ENCODE measurements at regions not wholly inside any gene's neighbourhood (a gene's known extent, or its start where the extent isn't known, plus 50 kb on each side); places are given as distances from the start of the nearest gene placed in this dataset.

DNA sequence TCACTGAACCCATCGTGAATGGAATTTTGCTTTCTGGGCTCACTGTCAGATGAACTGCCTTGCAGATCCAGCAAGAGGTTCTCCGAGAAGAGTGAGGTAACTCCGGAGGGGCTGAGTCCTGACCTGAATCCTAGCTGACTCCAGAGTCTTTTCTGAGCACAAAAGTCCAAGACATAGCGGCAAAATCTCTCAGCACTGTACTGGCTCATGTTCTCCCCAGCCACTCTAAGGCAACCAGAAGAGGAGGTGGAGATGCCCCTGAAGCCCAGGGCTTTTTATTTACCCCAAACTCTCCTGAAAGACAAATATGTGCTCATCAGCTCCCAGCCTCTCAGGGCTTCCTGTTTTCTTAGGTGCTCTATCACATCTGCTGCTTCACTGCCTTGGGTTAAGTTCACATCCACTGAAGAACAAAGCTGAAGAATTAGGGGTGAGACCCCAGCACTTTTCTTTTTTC is 221.8 kb downstream of the MREG start (continued):
- TF ChIP-seq, protein P1, sequence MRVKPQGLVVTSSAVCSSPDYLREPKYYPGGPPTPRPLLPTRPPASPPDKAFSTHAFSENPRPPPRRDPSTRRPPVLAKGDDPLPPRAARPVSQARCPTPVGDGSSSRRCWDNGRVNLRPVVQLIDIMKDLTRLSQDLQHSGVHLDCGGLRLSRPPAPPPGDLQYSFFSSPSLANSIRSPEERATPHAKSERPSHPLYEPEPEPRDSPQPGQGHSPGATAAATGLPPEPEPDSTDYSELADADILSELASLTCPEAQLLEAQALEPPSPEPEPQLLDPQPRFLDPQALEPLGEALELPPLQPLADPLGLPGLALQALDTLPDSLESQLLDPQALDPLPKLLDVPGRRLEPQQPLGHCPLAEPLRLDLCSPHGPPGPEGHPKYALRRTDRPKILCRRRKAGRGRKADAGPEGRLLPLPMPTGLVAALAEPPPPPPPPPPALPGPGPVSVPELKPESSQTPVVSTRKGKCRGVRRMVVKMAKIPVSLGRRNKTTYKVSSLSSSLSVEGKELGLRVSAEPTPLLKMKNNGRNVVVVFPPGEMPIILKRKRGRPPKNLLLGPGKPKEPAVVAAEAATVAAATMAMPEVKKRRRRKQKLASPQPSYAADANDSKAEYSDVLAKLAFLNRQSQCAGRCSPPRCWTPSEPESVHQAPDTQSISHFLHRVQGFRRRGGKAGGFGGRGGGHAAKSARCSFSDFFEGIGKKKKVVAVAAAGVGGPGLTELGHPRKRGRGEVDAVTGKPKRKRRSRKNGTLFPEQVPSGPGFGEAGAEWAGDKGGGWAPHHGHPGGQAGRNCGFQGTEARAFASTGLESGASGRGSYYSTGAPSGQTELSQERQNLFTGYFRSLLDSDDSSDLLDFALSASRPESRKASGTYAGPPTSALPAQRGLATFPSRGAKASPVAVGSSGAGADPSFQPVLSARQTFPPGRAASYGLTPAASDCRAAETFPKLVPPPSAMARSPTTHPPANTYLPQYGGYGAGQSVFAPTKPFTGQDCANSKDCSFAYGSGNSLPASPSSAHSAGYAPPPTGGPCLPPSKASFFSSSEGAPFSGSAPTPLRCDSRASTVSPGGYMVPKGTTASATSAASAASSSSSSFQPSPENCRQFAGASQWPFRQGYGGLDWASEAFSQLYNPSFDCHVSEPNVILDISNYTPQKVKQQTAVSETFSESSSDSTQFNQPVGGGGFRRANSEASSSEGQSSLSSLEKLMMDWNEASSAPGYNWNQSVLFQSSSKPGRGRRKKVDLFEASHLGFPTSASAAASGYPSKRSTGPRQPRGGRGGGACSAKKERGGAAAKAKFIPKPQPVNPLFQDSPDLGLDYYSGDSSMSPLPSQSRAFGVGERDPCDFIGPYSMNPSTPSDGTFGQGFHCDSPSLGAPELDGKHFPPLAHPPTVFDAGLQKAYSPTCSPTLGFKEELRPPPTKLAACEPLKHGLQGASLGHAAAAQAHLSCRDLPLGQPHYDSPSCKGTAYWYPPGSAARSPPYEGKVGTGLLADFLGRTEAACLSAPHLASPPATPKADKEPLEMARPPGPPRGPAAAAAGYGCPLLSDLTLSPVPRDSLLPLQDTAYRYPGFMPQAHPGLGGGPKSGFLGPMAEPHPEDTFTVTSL (CRISPR knock-in tag; IDR thresholded peaks at IDR 0.05; ENCODE audit: borderline replicate concordance) = peak; percentile 78; the same call in 1 of the 2 replicates
- no peak for TF ChIP-seq FOXP1 (IDR thresholded peaks at IDR 0.05)
- peak; percentile 77; the same call in 1 of the 2 replicates for TF ChIP-seq FOXP1 (CRISPR knock-in tag; IDR thresholded peaks at IDR 0.05)
- TF ChIP-seq, protein P2, sequence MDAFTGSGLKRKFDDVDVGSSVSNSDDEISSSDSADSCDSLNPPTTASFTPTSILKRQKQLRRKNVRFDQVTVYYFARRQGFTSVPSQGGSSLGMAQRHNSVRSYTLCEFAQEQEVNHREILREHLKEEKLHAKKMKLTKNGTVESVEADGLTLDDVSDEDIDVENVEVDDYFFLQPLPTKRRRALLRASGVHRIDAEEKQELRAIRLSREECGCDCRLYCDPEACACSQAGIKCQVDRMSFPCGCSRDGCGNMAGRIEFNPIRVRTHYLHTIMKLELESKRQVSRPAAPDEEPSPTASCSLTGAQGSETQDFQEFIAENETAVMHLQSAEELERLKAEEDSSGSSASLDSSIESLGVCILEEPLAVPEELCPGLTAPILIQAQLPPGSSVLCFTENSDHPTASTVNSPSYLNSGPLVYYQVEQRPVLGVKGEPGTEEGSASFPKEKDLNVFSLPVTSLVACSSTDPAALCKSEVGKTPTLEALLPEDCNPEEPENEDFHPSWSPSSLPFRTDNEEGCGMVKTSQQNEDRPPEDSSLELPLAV (CRISPR knock-in tag; conservative IDR thresholded peaks at IDR 0.05; ENCODE audit: low read depth) = no peak
- no peak for TF ChIP-seq GABPA (IDR thresholded peaks at IDR 0.05; ENCODE audit: low read depth, low read length)
- TF ChIP-seq GABPA (CRISPR knock-in tag; IDR thresholded peaks at IDR 0.05; ENCODE audit: low read depth) = no peak; the same call in 1 of the 2 replicates
- peak; percentile 23; the same call in 1 of the 2 replicates for TF ChIP-seq ZNF788 (CRISPR knock-in tag; IDR thresholded peaks at IDR 0.05; ENCODE audit: borderline replicate concordance)
- no peak; the same call in 1 of the 2 replicates for TF ChIP-seq DPF2 (CRISPR knock-in tag; IDR thresholded peaks at IDR 0.05; ENCODE audit: borderline replicate concordance, low read depth)
- no peak for TF ChIP-seq NAIF1 (CRISPR knock-in tag; IDR thresholded peaks at IDR 0.05; ENCODE audit: borderline replicate concordance)
- no peak for TF ChIP-seq TRAFD1 (CRISPR knock-in tag; IDR thresholded peaks at IDR 0.05; ENCODE audit: borderline replicate concordance)
- TF ChIP-seq SIN3B (IDR thresholded peaks at IDR 0.05; ENCODE audit: low read length) = no peak
- 0 out of 2 replicates have a peak, but pooled peaks have one; percentile 23 for TF ChIP-seq HDAC1 (CRISPR knock-in tag; IDR thresholded peaks at IDR 0.05)
- TF ChIP-seq ZNF446 (CRISPR knock-in tag; IDR thresholded peaks at IDR 0.05) = no peak
- peak; percentile 45; the same call in 1 of the 2 replicates for TF ChIP-seq SIX1 (CRISPR knock-in tag; IDR thresholded peaks at IDR 0.05; ENCODE audit: borderline replicate concordance)
- TF ChIP-seq, protein P3, sequence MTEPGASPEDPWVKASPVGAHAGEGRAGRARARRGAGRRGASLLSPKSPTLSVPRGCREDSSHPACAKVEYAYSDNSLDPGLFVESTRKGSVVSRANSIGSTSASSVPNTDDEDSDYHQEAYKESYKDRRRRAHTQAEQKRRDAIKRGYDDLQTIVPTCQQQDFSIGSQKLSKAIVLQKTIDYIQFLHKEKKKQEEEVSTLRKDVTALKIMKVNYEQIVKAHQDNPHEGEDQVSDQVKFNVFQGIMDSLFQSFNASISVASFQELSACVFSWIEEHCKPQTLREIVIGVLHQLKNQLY (CRISPR knock-in tag; IDR thresholded peaks at IDR 0.05) = peak; percentile 25; the same call in 1 of the 2 replicates
- TF ChIP-seq ISL2 (CRISPR knock-in tag; IDR thresholded peaks at IDR 0.05) = peak; percentile 60; the same call in 1 of the 2 replicates
- no peak for TF ChIP-seq BCLAF1 (IDR thresholded peaks at IDR 0.05)
- no peak for TF ChIP-seq ZZZ3 (CRISPR knock-in tag; IDR thresholded peaks at IDR 0.05; ENCODE audit: borderline replicate concordance)
- TF ChIP-seq KDM5A (IDR thresholded peaks at IDR 0.05; ENCODE audit: borderline replicate concordance, low read length) = no peak

Measured in HepG2 (cell line).